NCI-H1436 treated with DMSO at 0.1 percent for 48 hours (cell line): ENCODE measurements at regions not wholly inside any gene's neighbourhood (a gene's known extent, or its start where the extent isn't known, plus 50 kb on each side); places are given as distances from the start of the nearest gene placed in this dataset.
"Not testable (repeated sequence)": the region's sequence is repeated elsewhere in the genome, so short reads cannot be mapped to it uniquely, and the experiment has no call there.

Source experiments
- DNase-seq: peaks from one replicate; lab custom pipeline; 2025; lab: John Stamatoyannopoulos, UW

- DNase-seq: no peak
Measured at GRCh38 chr2:160550048-160550447, 56.4 kb upstream of the RBMS1 start.

GRCh38 chr2:160551259-160551658 lies 57.7 kb upstream of the RBMS1 start:
- DNase-seq: no peak

GRCh38 chr2:160555420-160556071 lies 61.9 kb upstream of the RBMS1 start:
- no peak for DNase-seq

- no peak for DNase-seq
Measured at GRCh38 chr2:160557903-160558302, 64.3 kb upstream of the RBMS1 start.

- no peak for DNase-seq
Measured at GRCh38 chr2:160558531-160558930, 64.9 kb upstream of the RBMS1 start.

GRCh38 chr2:160561551-160562295 lies 68.1 kb upstream of the RBMS1 start:
- no peak for DNase-seq

GRCh38 chr2:160562730-160563129 lies 69.1 kb upstream of the RBMS1 start:
- no peak for DNase-seq

GRCh38 chr2:160564591-160564990 lies 71.0 kb upstream of the RBMS1 start:
- DNase-seq: no peak

- DNase-seq: no peak
Measured at GRCh38 chr2:160565099-160565845, 71.7 kb upstream of the RBMS1 start.

GRCh38 chr2:160566717-160567116 lies 73.1 kb upstream of the RBMS1 start:
- DNase-seq: no peak

GRCh38 chr2:160568856-160569255 lies 75.2 kb upstream of the RBMS1 start:
- DNase-seq: no peak

- DNase-seq: no peak
Measured at GRCh38 chr2:160570376-160570775, 76.8 kb upstream of the RBMS1 start.

- no peak for DNase-seq
Measured at GRCh38 chr2:160574468-160575140, 81.0 kb upstream of the RBMS1 start.

- no peak for DNase-seq
Measured at GRCh38 chr2:160575368-160575767, 81.8 kb upstream of the RBMS1 start.

GRCh38 chr2:160576054-160576499 lies 82.5 kb upstream of the RBMS1 start:
- no peak for DNase-seq

- not testable (repeated sequence) for DNase-seq
Measured at GRCh38 chr2:160577081-160577480, 83.5 kb upstream of the RBMS1 start.

- no peak for DNase-seq
Measured at GRCh38 chr2:160581035-160581434, 87.4 kb upstream of the RBMS1 start.

- DNase-seq: no peak
Measured at GRCh38 chr2:160581448-160581847, 87.8 kb upstream of the RBMS1 start.

- DNase-seq: no peak
Measured at GRCh38 chr2:160582081-160582480, 88.5 kb upstream of the RBMS1 start.

GRCh38 chr2:160582490-160583145 lies 89.0 kb upstream of the RBMS1 start:
- DNase-seq: no peak

- no peak for DNase-seq
Measured at GRCh38 chr2:160583146-160583535, 89.5 kb upstream of the RBMS1 start.
